ENCODE measurements at regions not wholly inside any gene's neighbourhood (a gene's known extent, or its start where the extent isn't known, plus 50 kb on each side); places are given as distances from the start of the nearest gene placed in this dataset.

- intact Hi-C loops (cut with DNase I), result loop anchor here in 1 of 2 donors (10.0 kb wide), 1 partner anchor 950 kb away; no protein-coding TSS in a partner anchor
- no peaks in the 10 kb centered on the region for H3K4me1 ChIP-seq
- ATAC-seq, result no peak
- no peak for DNase-seq
- H3K9me3 ChIP-seq, result no peaks in the 10 kb centered on the region
- no peaks in the 10 kb centered on the region for H3K27me3 ChIP-seq
- H3K27ac ChIP-seq, result no peak overlapping the region
- TF ChIP-seq, protein P1, sequence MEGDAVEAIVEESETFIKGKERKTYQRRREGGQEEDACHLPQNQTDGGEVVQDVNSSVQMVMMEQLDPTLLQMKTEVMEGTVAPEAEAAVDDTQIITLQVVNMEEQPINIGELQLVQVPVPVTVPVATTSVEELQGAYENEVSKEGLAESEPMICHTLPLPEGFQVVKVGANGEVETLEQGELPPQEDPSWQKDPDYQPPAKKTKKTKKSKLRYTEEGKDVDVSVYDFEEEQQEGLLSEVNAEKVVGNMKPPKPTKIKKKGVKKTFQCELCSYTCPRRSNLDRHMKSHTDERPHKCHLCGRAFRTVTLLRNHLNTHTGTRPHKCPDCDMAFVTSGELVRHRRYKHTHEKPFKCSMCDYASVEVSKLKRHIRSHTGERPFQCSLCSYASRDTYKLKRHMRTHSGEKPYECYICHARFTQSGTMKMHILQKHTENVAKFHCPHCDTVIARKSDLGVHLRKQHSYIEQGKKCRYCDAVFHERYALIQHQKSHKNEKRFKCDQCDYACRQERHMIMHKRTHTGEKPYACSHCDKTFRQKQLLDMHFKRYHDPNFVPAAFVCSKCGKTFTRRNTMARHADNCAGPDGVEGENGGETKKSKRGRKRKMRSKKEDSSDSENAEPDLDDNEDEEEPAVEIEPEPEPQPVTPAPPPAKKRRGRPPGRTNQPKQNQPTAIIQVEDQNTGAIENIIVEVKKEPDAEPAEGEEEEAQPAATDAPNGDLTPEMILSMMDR (IDR thresholded peaks at IDR 0.05), result no peak
- TF ChIP-seq POLR2A (IDR thresholded peaks at IDR 0.05), result no peak
- H3K36me3 ChIP-seq, result no peaks in the 10 kb centered on the region
- WGBS (ENCODE audit: insufficient coverage, low coverage, low lambda C conversion rate, missing lambda C conversion rate), result 52% methylated on average over 3 of the region's 3 CpGs
- no peak overlapping the region for H3K4me3 ChIP-seq
Observed at GRCh38 chr4:120155287-120155686, 88.6 kb upstream of the MAD2L1 start.

- no peak for ATAC-seq
- Histone ChIP-seq H3K9me3 (no peaks in the 10 kb centered on the region), H3K27ac (no peak overlapping the region), H3K4me3 (no peak overlapping the region), H3K27me3 (no peaks in the 10 kb centered on the region), H3K4me1 (no peaks in the 10 kb centered on the region), H3K36me3 (no peaks in the 10 kb centered on the region)
- DNase-seq, result no peak
- intact Hi-C loops (cut with DNase I), result no loop called here
- TF ChIP-seq, protein P1 (IDR thresholded peaks at IDR 0.05), result no peak
- TF ChIP-seq POLR2A (IDR thresholded peaks at IDR 0.05), result no peak
- WGBS (ENCODE audit: insufficient coverage, low coverage, low lambda C conversion rate, missing lambda C conversion rate), result 80% methylated on average over 1 of the region's 3 CpGs
Observed at GRCh38 chr4:120144634-120145033, 78.0 kb upstream of the MAD2L1 start.

- no peak overlapping the region for H3K27ac ChIP-seq
- H3K36me3 ChIP-seq, result no peaks in the 10 kb centered on the region
- TF ChIP-seq POLR2A (IDR thresholded peaks at IDR 0.05), result no peak
- TF ChIP-seq, protein P1 (IDR thresholded peaks at IDR 0.05), result no peak
- WGBS (ENCODE audit: insufficient coverage, low coverage, low lambda C conversion rate, missing lambda C conversion rate), result 74% methylated on average over 5 of the region's 5 CpGs
- H3K9me3 ChIP-seq, result no peaks in the 10 kb centered on the region
- H3K4me1 ChIP-seq, result no peaks in the 10 kb centered on the region
- H3K27me3 ChIP-seq, result no peaks in the 10 kb centered on the region
- ATAC-seq (no peak), DNase-seq (no peak)
- no peak overlapping the region for H3K4me3 ChIP-seq
- intact Hi-C loops (cut with DNase I), result no loop called here
Observed at GRCh38 chr4:120144041-120144440, 77.4 kb upstream of the MAD2L1 start.

DNA sequence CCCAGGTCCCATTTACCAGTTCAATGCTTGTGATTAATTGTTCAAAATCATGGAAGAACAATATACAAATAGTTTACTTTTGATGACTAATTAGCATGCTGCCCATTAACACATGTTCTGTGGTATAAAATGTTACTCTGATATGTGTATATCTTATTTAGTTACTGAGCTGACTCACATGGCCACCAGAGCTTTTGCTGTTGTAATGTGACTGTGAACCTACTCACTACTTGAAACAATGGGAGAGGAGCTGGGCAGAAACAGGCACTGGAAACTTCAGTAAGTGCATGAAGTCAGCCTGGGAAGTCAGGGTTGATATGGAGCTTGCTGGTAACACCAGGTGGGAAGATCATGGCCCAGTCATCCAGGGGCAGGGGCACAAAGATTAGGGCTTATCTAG lies 72.7 kb upstream of the MAD2L1 start:
- TF ChIP-seq, protein P1 (IDR thresholded peaks at IDR 0.05), result no peak
- TF ChIP-seq POLR2A (IDR thresholded peaks at IDR 0.05), result no peak
- H3K36me3 ChIP-seq, result no peaks in the 10 kb centered on the region
- no peak overlapping the region for H3K4me3 ChIP-seq
- no peaks in the 10 kb centered on the region for H3K27me3 ChIP-seq
- no peak overlapping the region for H3K27ac ChIP-seq
- intact Hi-C loops (cut with DNase I), result no loop called here
- DNase-seq (no peak), ATAC-seq (no peak)
- H3K4me1 ChIP-seq, result no peaks in the 10 kb centered on the region
- H3K9me3 ChIP-seq, result no peaks in the 10 kb centered on the region

GRCh38 chr4:120132935-120133334 lies 66.3 kb upstream of the MAD2L1 start:
- DNase-seq (no peak), ATAC-seq (no peak)
- H3K9me3 ChIP-seq, result no peaks in the 10 kb centered on the region
- H3K36me3 ChIP-seq, result no peaks in the 10 kb centered on the region
- H3K4me1 ChIP-seq, result no peaks in the 10 kb centered on the region
- 11% methylated on average over 2 of the region's 2 CpGs for WGBS (ENCODE audit: insufficient coverage, low coverage, low lambda C conversion rate, missing lambda C conversion rate)
- TF ChIP-seq POLR2A (IDR thresholded peaks at IDR 0.05), result no peak
- TF ChIP-seq, protein P1 (IDR thresholded peaks at IDR 0.05), result no peak
- H3K27me3 ChIP-seq, result no peaks in the 10 kb centered on the region
- H3K27ac ChIP-seq, result no peak overlapping the region
- intact Hi-C loops (cut with DNase I), result no loop called here
- no peak overlapping the region for H3K4me3 ChIP-seq

Measured in right lobe of liver (tissue), 6 donors.